ENCODE measurements at regions not wholly inside any gene's neighbourhood (a gene's known extent, or its start where the extent isn't known, plus 50 kb on each side); places are given as distances from the start of the nearest gene placed in this dataset.
"Not testable (repeated sequence)": the region's sequence is repeated elsewhere in the genome, so short reads cannot be mapped to it uniquely, and the experiment has no call there.

DNA sequence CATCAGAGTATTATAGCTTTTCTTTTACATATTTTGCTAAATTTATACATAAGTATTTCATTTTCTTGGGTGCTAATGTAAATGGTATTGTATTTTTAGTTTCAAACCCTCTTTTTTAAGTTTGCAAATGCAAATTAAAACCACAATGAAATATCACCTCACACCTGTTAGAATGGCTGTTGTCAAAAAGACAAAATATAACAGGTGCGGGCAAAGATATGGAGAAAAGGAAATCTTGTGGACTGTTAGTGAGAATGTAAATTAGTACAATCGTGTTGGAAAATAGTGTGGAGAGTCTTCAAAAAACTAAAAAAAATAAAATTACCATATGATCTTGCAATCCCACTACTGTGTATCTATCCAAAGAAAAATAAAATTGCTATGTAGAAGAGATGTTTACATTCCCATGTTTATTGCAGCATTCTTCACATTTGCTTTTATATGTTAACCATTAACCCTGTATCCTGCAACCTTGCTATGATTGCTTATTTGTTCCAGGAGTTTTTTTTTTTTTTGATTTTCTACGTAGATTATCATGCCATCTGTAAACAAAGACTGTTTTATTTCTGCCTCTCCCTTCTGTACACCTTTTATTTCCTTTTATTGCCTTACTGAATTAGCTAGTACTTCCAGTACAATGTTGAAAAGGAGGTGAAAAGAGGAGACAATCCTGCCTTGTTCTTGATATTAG lies 405.4 kb upstream of the MIS18BP1 start:
- no peaks in the 10 kb centered on the region for H3K4me1 ChIP-seq (ENCODE audit: control insufficient read depth, low read depth, low read length)
- H3K9ac ChIP-seq (ENCODE audit: low read length) = no peak overlapping the region
- H3K27ac ChIP-seq (ENCODE audit: low read length) = no peak overlapping the region
- H3K27me3 ChIP-seq (ENCODE audit: control insufficient read depth, insufficient read depth, low read length) = no peaks in the 10 kb centered on the region
- H3K36me3 ChIP-seq (ENCODE audit: control insufficient read depth, low read depth, low read length) = no peaks in the 10 kb centered on the region
- H3K9me3 ChIP-seq (ENCODE audit: control insufficient read depth, low read depth, low read length) = no peaks in the 10 kb centered on the region
- no peak overlapping the region for H3K4me3 ChIP-seq (ENCODE audit: low read length)

DNA sequence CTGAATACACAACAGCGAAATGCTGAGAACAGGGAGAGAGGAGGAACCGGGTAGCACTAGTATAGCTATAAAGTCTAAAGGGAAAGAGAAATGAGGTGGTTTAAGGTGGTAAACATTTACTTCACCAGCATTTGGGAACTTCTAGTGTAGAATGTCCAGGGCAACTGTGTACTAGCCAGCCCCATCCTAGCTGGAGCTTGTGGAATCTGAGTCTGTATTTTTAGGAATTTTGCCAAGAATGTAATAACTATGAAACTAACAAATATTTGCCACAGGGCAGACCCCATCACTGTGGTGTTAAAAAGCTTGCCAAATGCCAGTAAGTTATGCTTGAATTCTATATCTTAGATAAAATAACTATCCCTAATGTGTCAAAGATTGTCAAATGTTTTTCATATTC lies 398.9 kb upstream of the MIS18BP1 start:
- no peak overlapping the region for H3K9ac ChIP-seq (ENCODE audit: low read length)
- no peak overlapping the region for H3K4me3 ChIP-seq (ENCODE audit: low read length)
- H3K9me3 ChIP-seq (ENCODE audit: control insufficient read depth, low read depth, low read length) = no peaks in the 10 kb centered on the region
- no peaks in the 10 kb centered on the region for H3K4me1 ChIP-seq (ENCODE audit: control insufficient read depth, low read depth, low read length)
- no peak overlapping the region for H3K27ac ChIP-seq (ENCODE audit: low read length)
- H3K27me3 ChIP-seq (ENCODE audit: control insufficient read depth, insufficient read depth, low read length) = no peaks in the 10 kb centered on the region
- H3K36me3 ChIP-seq (ENCODE audit: control insufficient read depth, low read depth, low read length) = no peaks in the 10 kb centered on the region

DNA sequence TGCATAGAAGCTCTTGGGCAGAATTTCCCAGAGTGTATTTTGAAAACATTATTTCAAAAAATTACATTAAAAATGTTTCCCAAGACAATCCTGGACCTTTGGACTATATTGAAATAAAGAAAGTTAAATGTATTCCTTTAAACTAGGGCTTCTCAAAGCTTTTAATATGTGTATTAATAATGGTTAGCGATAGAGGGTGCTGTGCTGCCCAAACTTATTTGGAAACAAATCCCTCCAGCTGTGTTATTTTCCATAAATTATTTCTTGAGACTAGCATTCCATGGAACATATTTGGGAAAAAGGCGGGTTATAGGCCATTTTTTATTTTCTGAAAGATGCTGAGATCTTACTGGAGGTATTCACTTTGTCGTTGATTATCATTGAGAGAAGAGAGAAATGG lies 397.8 kb upstream of the MIS18BP1 start:
- H3K27ac ChIP-seq (ENCODE audit: low read length) = no peak overlapping the region
- no peaks in the 10 kb centered on the region for H3K27me3 ChIP-seq (ENCODE audit: control insufficient read depth, insufficient read depth, low read length)
- H3K9ac ChIP-seq (ENCODE audit: low read length) = no peak overlapping the region
- no peaks in the 10 kb centered on the region for H3K9me3 ChIP-seq (ENCODE audit: control insufficient read depth, low read depth, low read length)
- H3K4me1 ChIP-seq (ENCODE audit: control insufficient read depth, low read depth, low read length) = no peaks in the 10 kb centered on the region
- no peak overlapping the region for H3K4me3 ChIP-seq (ENCODE audit: low read length)
- no peaks in the 10 kb centered on the region for H3K36me3 ChIP-seq (ENCODE audit: control insufficient read depth, low read depth, low read length)

DNA sequence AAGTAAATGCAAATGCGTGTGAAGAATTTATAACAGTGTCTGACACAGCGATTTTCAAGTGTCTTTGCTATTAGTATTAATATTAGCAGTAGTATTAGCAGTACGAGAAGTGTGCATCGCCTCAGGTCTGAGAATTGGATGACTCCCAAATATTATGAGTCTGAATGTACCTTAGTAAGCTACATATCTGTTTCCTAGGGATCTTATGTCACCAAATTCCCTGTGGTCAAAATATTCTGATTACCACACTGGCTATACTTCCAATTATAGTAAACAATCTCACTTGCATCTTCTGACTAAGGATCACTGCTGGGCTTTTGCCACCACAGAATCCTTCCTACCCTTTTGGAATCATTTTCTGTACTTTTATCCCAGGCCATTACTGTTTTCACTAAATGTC lies 396.0 kb upstream of the MIS18BP1 start:
- no peaks in the 10 kb centered on the region for H3K9me3 ChIP-seq (ENCODE audit: control insufficient read depth, low read depth, low read length)
- no peak overlapping the region for H3K27ac ChIP-seq (ENCODE audit: low read length)
- no peak overlapping the region for H3K9ac ChIP-seq (ENCODE audit: low read length)
- H3K27me3 ChIP-seq (ENCODE audit: control insufficient read depth, insufficient read depth, low read length) = no peaks in the 10 kb centered on the region
- no peaks in the 10 kb centered on the region for H3K36me3 ChIP-seq (ENCODE audit: control insufficient read depth, low read depth, low read length)
- no peak overlapping the region for H3K4me3 ChIP-seq (ENCODE audit: low read length)
- H3K4me1 ChIP-seq (ENCODE audit: control insufficient read depth, low read depth, low read length) = no peaks in the 10 kb centered on the region

DNA sequence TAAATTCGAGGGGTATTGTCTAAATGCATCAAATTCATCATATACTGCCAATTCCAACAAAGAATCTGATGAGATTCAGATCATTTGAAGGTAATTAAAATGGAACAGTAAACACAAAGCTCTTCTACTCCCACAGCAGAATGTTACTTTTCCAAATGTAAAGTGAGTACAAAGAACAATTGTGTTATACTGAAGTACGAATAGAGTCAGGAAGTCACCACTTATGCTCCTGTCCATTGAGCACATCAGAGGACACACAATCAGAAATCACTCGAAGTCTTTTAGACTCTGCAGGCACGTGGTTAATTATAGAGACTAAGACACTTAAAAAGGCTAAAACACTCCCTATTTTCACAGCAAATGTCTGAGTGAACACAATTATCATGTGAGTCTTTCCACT lies 388.5 kb upstream of the MIS18BP1 start:
- Histone ChIP-seq H3K27ac (ENCODE audit: low read length) (no peak overlapping the region), H3K27me3 (ENCODE audit: control insufficient read depth, insufficient read depth, low read length) (no peaks in the 10 kb centered on the region), H3K9ac (ENCODE audit: low read length) (no peak overlapping the region), H3K36me3 (ENCODE audit: control insufficient read depth, low read depth, low read length) (no peaks in the 10 kb centered on the region), H3K9me3 (ENCODE audit: control insufficient read depth, low read depth, low read length) (no peaks in the 10 kb centered on the region), H3K4me1 (ENCODE audit: control insufficient read depth, low read depth, low read length) (no peaks in the 10 kb centered on the region), H3K4me3 (ENCODE audit: low read length) (no peak overlapping the region)

DNA sequence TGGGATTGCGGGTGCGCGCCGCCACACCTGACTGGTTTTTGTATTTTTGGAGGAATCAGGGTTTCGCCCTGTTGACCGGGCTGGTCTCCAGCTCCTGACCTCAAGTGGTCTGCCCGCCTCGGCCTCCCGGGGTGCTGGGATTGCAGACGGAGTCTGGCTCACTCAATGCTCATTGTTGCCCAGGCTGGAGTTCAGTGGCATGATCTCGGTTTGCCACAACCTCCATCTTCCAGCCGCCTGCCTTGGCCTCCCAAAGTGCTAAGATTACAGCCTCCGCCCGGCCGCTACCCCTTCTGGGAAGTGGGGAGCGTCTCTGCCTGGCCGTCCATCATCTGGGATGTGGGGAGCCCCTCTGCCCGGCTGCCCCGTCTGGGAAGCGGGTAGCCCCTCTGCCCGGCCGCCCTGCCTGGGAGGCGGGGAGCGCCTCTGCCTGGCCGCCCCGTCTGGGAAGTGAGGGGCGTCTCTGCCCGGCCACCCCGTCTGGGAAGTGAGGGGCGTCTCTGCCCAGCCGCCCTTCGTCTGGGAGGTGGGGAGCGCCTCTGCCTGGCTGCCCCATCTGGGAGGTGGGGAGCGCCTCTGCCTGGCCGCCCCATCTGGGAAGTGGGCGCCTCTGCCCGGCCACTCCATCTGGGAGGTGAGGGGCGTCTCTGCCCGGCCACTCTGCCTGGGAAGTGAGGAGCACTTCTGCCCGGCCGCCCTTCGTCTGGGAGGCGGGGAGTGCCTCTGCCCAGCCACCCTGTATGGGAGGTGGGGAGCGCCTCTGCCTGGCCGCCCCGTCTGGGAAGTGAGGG lies 381.8 kb upstream of the MIS18BP1 start:
- H3K27me3 ChIP-seq (ENCODE audit: control insufficient read depth, insufficient read depth, low read length); H3K36me3 ChIP-seq (ENCODE audit: control insufficient read depth, low read depth, low read length); H3K4me1 ChIP-seq (ENCODE audit: control insufficient read depth, low read depth, low read length); H3K9ac ChIP-seq (ENCODE audit: low read length); H3K9me3 ChIP-seq (ENCODE audit: control insufficient read depth, low read depth, low read length); H3K4me3 ChIP-seq (ENCODE audit: low read length); H3K27ac ChIP-seq (ENCODE audit: low read length): not testable (repeated sequence)

DNA sequence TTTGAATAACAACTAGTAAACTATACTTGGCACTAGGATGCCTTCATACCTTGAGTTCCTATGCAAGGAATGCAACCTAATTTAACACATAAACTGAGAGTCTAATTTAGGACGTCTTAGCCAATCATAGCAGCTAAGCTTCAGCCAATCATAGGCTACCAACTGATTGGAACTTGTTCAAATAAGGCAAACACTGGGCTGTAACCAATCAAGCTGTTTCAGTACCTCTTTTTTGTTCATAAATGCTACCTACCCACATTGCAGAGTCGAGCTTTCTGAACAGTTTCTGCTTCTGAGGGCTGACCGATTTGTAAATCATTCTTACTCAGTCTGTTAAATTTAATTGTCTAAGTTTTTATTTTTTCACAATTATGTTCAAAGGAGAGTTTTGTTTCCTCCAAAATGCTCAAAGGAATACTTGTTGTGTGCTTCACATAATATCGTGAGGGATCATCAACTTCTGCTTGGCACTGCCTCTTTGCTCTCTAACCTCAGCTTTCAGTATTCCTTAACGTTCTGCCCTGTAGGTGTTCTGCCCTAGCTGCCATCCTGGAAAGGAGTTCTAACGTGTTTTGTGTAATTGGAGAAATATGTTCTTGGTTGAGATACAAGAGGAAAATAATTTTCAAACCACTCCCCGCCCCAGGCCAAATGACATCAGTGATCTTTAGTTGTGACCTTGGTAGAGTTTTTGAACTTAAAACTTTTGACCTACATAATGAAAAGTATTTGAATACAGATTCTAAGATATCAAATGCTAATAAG lies 380.4 kb upstream of the MIS18BP1 start:
- no peak overlapping the region for H3K4me3 ChIP-seq (ENCODE audit: low read length)
- peaks cover 8% of the 10 kb centered on the region for H3K9me3 ChIP-seq (ENCODE audit: control insufficient read depth, low read depth, low read length)
- H3K27ac ChIP-seq (ENCODE audit: low read length) = no peak overlapping the region
- no peaks in the 10 kb centered on the region for H3K36me3 ChIP-seq (ENCODE audit: control insufficient read depth, low read depth, low read length)
- no peaks in the 10 kb centered on the region for H3K4me1 ChIP-seq (ENCODE audit: control insufficient read depth, low read depth, low read length)
- no peaks in the 10 kb centered on the region for H3K27me3 ChIP-seq (ENCODE audit: control insufficient read depth, insufficient read depth, low read length)
- H3K9ac ChIP-seq (ENCODE audit: low read length) = no peak overlapping the region

DNA sequence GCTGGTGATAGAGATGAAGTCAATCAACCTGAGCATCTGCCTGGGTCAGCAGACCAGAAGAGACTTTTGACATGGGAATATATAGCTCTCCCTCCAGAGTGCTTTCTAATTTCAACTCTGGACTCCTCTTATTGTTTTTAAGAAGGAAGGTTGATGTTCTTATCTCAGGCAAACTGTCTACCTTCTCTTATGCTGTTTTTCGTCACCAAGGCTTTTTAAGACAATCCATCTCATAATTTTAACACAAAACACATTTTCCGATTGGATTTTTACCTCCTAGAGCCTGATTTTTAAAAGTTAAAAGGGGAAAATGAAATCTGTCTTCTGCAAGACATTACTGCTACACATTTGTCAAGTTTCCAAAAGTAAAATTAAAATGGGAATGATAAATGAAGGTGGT lies 368.7 kb upstream of the MIS18BP1 start:
- Histone ChIP-seq H3K4me1 (ENCODE audit: control insufficient read depth, low read depth, low read length) (no peaks in the 10 kb centered on the region), H3K36me3 (ENCODE audit: control insufficient read depth, low read depth, low read length) (no peaks in the 10 kb centered on the region), H3K27ac (ENCODE audit: low read length) (no peak overlapping the region), H3K9me3 (ENCODE audit: control insufficient read depth, low read depth, low read length) (no peaks in the 10 kb centered on the region), H3K9ac (ENCODE audit: low read length) (no peak overlapping the region), H3K4me3 (ENCODE audit: low read length) (no peak overlapping the region), H3K27me3 (ENCODE audit: control insufficient read depth, insufficient read depth, low read length) (no peaks in the 10 kb centered on the region)

DNA sequence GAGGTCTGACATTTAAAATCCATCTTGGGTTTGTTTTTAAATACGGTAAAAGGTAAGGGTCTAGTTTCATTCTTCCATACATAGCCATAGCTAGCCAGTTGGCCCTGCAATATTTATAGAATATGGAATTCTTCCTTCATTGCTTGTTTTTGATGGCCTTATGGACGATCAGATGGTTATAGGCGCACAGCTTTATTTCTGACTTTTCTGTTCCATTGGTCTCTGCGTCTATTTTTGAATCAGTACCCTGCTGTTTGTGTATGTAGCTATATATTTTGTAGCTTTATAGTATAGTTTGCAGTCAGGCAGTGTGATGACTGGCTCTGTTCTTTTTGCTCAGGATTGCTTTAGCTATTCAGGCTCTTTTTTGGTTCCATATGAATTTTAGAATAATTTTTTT lies 366.8 kb upstream of the MIS18BP1 start:
- Histone ChIP-seq H3K9me3 (ENCODE audit: control insufficient read depth, low read depth, low read length) (no peaks in the 10 kb centered on the region), H3K4me1 (ENCODE audit: control insufficient read depth, low read depth, low read length) (no peaks in the 10 kb centered on the region), H3K27me3 (ENCODE audit: control insufficient read depth, insufficient read depth, low read length) (no peaks in the 10 kb centered on the region), H3K9ac (ENCODE audit: low read length) (no peak overlapping the region), H3K27ac (ENCODE audit: low read length) (no peak overlapping the region), H3K36me3 (ENCODE audit: control insufficient read depth, low read depth, low read length) (no peaks in the 10 kb centered on the region), H3K4me3 (ENCODE audit: low read length) (no peak overlapping the region)

DNA sequence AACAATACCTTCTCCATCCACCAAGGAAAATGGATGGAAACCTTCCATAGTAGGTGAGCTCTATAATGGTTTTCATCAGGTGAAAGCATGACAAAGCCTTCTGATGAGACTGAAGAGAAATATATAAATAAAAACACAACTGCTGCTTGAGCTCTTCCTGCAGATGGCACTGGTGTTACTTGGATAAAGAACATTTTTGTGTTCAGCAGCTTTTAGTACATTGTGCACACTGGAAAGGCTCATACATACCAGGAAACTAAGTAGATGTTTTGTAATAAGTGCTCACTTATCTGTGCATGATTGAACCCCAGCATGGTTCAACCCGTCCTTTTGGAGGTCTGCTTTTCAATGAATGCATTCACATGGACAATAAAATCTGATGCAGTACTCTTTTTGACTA lies 357.3 kb upstream of the MIS18BP1 start:
- no peaks in the 10 kb centered on the region for H3K27me3 ChIP-seq (ENCODE audit: control insufficient read depth, insufficient read depth, low read length)
- H3K4me1 ChIP-seq (ENCODE audit: control insufficient read depth, low read depth, low read length) = no peaks in the 10 kb centered on the region
- no peak overlapping the region for H3K9ac ChIP-seq (ENCODE audit: low read length)
- H3K4me3 ChIP-seq (ENCODE audit: low read length) = no peak overlapping the region
- no peaks in the 10 kb centered on the region for H3K9me3 ChIP-seq (ENCODE audit: control insufficient read depth, low read depth, low read length)
- H3K27ac ChIP-seq (ENCODE audit: low read length) = no peak overlapping the region
- no peaks in the 10 kb centered on the region for H3K36me3 ChIP-seq (ENCODE audit: control insufficient read depth, low read depth, low read length)

DNA sequence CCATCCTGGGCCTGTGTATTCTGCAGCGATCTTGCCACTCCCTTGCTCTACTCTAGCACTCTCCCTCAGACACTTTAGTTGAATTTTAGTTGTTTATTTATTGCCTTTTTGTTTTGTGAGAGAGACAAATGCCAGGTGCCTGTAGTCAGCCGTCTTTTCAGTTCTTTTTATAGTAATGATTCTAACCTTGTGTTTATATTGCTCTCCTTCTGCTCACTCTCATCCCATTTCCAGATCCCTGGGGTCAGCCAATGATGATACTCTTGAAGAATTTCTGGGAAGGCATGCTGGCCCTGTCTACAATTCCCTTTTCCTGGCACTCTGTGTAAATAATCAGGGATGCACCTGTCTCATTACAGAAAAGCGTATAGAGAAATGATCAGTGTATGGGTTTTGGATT lies 334.1 kb upstream of the MIS18BP1 start:
- Histone ChIP-seq H3K9me3 (ENCODE audit: control insufficient read depth, low read depth, low read length) (no peaks in the 10 kb centered on the region), H3K9ac (ENCODE audit: low read length) (no peak overlapping the region), H3K4me3 (ENCODE audit: low read length) (no peak overlapping the region), H3K27ac (ENCODE audit: low read length) (no peak overlapping the region), H3K4me1 (ENCODE audit: control insufficient read depth, low read depth, low read length) (no peaks in the 10 kb centered on the region), H3K27me3 (ENCODE audit: control insufficient read depth, insufficient read depth, low read length) (no peaks in the 10 kb centered on the region), H3K36me3 (ENCODE audit: control insufficient read depth, low read depth, low read length) (no peaks in the 10 kb centered on the region)
